CD8-positive, alpha-beta memory T cell (primary cell): ENCODE measurements at regions not wholly inside any gene's neighbourhood (a gene's known extent, or its start where the extent isn't known, plus 50 kb on each side); places are given as distances from the start of the nearest gene placed in this dataset.

Source experiments
- CTCF ChIA-PET: fragments of 350-600 bp; sonication (Branson Sonifier 250); formaldehyde crosslinking; loops from one replicate; lab custom pipeline; 2021; ENCODE audit warnings: antibody characterized with exemption; lab: Charles Lee
- POLR2A ChIA-PET: fragments of 350-600 bp; sonication (Branson Sonifier 250); formaldehyde crosslinking; loops from one replicate; lab custom pipeline; 2021; ENCODE audit warnings: antibody characterized with exemption; lab: Charles Lee
- DNase-seq, 5 donors: peaks; one replicate each; pipeline versions ENCODE4 v3.0.0 to v3.0.0-alpha.2; 2020 to 2022; ENCODE audit warnings: mixed read lengths in 1 of 5
- H3K27ac ChIP-seq: one replicate; pipeline ENCODE4 v1.7.0; 2013; ENCODE audit warnings: low read depth, mild to moderate bottlenecking, low read length, moderate library complexity
- H3K27me3 ChIP-seq: 2 replicates; pipeline ENCODE4 v1.7.0; 2013; ENCODE audit warnings: low read length, mild to moderate bottlenecking; ENCODE audit not compliant: insufficient read depth, poor library complexity, severe bottlenecking
- H3K36me3 ChIP-seq: 2 replicates; pipeline ENCODE4 v1.7.0; 2013; ENCODE audit warnings: mild to moderate bottlenecking, low read length, moderate library complexity; ENCODE audit not compliant: insufficient read depth
- H3K4me1 ChIP-seq: 2 replicates; pipeline ENCODE4 v1.7.0; 2013; ENCODE audit warnings: mild to moderate bottlenecking, low read length, moderate library complexity; ENCODE audit not compliant: insufficient read depth
- H3K4me3 ChIP-seq: 2 replicates; pipeline ENCODE4 v1.7.0; 2013; ENCODE audit warnings: mild to moderate bottlenecking, low read length
- H3K9me3 ChIP-seq: 2 replicates; pipeline ENCODE4 v1.7.0; 2013; ENCODE audit warnings: mild to moderate bottlenecking, low read length
- H3K27ac Mint-ChIP-seq, 8 donors: one replicate each; pipeline ENCODE4 v1.8.0; 2020 to 2021; ENCODE audit warnings: mixed read lengths in 8 of 8, mild to moderate bottlenecking in 6 of 8, inconsistent platforms in 3 of 8, moderate library complexity in 3 of 8
- H3K27me3 Mint-ChIP-seq, 2 donors: one replicate each; pipeline ENCODE4 v1.8.0; 2020 to 2021; ENCODE audit warnings: mixed read lengths in 2 of 2, mild to moderate bottlenecking in 1 of 2, moderate library complexity in 1 of 2
- H3K36me3 Mint-ChIP-seq, 3 donors: one replicate each; pipeline ENCODE4 v1.8.0; 2020 to 2021; ENCODE audit warnings: mixed read lengths in 3 of 3, inconsistent platforms in 1 of 3, mild to moderate bottlenecking in 1 of 3
- H3K4me1 Mint-ChIP-seq, 3 donors: one replicate each; pipeline ENCODE4 v1.8.0; 2020 to 2021; ENCODE audit warnings: mixed read lengths in 3 of 3, inconsistent platforms in 1 of 3, mild to moderate bottlenecking in 1 of 3
- H3K4me3 Mint-ChIP-seq, 7 donors: one replicate each; pipeline ENCODE4 v1.8.0; 2020 to 2021; ENCODE audit warnings: mixed read lengths in 7 of 7, mild to moderate bottlenecking in 6 of 7, moderate library complexity in 4 of 7, inconsistent platforms in 2 of 7
- H3K9me3 Mint-ChIP-seq, 5 donors: one replicate each; pipeline ENCODE4 v1.8.0; 2020 to 2022; ENCODE audit warnings: mixed read lengths in 5 of 5, mild to moderate bottlenecking in 3 of 5, moderate library complexity in 2 of 5, inconsistent platforms in 1 of 5

- no peaks in the 10 kb centered on the region for H3K27me3 ChIP-seq
- H3K4me3 ChIP-seq = no peak overlapping the region
- no peaks in the 10 kb centered on the region for H3K36me3 ChIP-seq
- ChIA-PET POLR2A (no interaction called here), CTCF (no interaction called here)
- Mint-ChIP-seq H3K27ac (no peak overlapping the region), H3K9me3 (no peaks in the 10 kb centered on the region), H3K4me3 (no peak overlapping the region), H3K4me1 (peaks cover 0 to 4% (median 2%) of the 10 kb centered on the region in 3 donors), H3K36me3 (no peaks in the 10 kb centered on the region), H3K27me3 (peaks cover 0 to 7% of the 10 kb centered on the region in 2 donors)
- H3K27ac ChIP-seq = no peak overlapping the region
- H3K9me3 ChIP-seq = no peaks in the 10 kb centered on the region
- H3K4me1 ChIP-seq = no peaks in the 10 kb centered on the region
- DNase-seq = no peak
Measured at GRCh38 chr18:46295416-46295815, 191.2 kb downstream of the HAUS1 start.

DNA sequence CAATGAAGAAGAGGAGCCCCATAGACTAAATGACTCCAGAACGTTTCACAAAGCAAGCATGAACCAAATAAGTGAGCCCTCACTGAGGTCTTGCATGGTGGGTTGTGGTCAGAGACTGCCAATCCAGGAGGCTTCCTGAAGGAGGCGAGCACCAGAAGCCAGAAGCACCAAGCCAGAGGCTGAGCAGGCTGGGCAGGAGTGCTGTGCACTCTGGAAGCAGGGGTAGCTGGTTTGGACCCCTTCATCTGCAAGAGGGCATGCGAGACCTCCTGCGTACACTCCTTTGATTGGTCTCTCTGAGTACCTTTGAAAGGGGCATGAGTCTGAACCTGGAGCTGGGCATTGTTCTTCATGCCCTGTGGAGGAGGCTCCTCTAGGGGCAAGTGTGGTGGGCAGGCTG lies 192.5 kb downstream of the HAUS1 start:
- Histone ChIP-seq H3K4me3 (no peak overlapping the region), H3K4me1 (no peaks in the 10 kb centered on the region), H3K9me3 (no peaks in the 10 kb centered on the region), H3K27me3 (no peaks in the 10 kb centered on the region), H3K27ac (no peak overlapping the region), H3K36me3 (no peaks in the 10 kb centered on the region)
- Mint-ChIP-seq H3K27me3 (peaks cover 4 to 5% of the 10 kb centered on the region in 2 donors), H3K4me3 (no peak overlapping the region), H3K4me1 (peaks cover 0 to 4% (median 0%) of the 10 kb centered on the region in 3 donors), H3K9me3 (no peaks in the 10 kb centered on the region), H3K36me3 (no peaks in the 10 kb centered on the region), H3K27ac (no peak overlapping the region)
- no peak for DNase-seq
- ChIA-PET CTCF (no interaction called here), POLR2A (no interaction called here)

- POLR2A ChIA-PET = no interaction called here
Measured at GRCh38 chr18:46297124-46297523, 192.9 kb downstream of the HAUS1 start.

DNA sequence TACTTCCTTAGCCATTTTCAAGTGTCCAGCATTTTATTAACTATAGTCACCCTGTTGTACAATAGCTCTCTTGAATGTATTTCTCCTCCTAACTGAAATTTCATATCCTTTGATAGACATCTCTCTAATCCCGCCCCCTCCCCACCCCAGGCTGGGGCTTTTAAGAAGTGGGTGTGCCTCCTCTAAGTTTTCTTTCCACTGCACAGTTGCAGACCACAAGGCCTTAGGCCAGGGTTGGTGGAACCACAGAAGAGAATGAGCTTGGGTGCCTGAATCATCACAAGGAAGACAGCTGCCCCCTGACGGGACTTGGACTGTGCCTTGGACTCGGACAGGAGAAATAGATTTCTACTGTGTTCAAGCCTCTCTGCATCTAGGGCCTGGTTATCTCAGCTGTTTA lies 193.4 kb downstream of the HAUS1 start:
- Histone ChIP-seq H3K4me3 (no peak overlapping the region), H3K36me3 (no peaks in the 10 kb centered on the region), H3K27ac (no peak overlapping the region), H3K9me3 (no peaks in the 10 kb centered on the region), H3K4me1 (no peaks in the 10 kb centered on the region), H3K27me3 (no peaks in the 10 kb centered on the region)
- Mint-ChIP-seq H3K9me3 (no peaks in the 10 kb centered on the region), H3K27me3 (peaks cover 6 to 7% of the 10 kb centered on the region in 2 donors), H3K36me3 (no peaks in the 10 kb centered on the region), H3K4me3 (no peak overlapping the region), H3K4me1 (peaks cover 3 to 7% (median 3%) of the 10 kb centered on the region in 3 donors), H3K27ac (no peak overlapping the region)
- DNase-seq = no peak
- ChIA-PET POLR2A (no interaction called here), CTCF (interaction anchor here (1.1 kb wide), 1 partner anchor 124 kb away, joined by 3 read pairs; a partner anchor contains a TSS)

More at GRCh38 chr18:46297124-46297523, 192.9 kb downstream of the HAUS1 start:
- DNase-seq = no peak
- Histone ChIP-seq H3K27me3 (no peaks in the 10 kb centered on the region), H3K4me3 (no peak overlapping the region), H3K36me3 (no peaks in the 10 kb centered on the region), H3K9me3 (no peaks in the 10 kb centered on the region), H3K27ac (no peak overlapping the region), H3K4me1 (no peaks in the 10 kb centered on the region)
- Mint-ChIP-seq H3K27ac (no peak overlapping the region), H3K4me1 (peaks cover 0 to 4% (median 0%) of the 10 kb centered on the region in 3 donors), H3K4me3 (no peak overlapping the region), H3K27me3 (peaks cover 4 to 5% of the 10 kb centered on the region in 2 donors), H3K9me3 (no peaks in the 10 kb centered on the region), H3K36me3 (no peaks in the 10 kb centered on the region)
- CTCF ChIA-PET = no interaction called here

GRCh38 chr18:46298511-46298910 lies 194.3 kb downstream of the HAUS1 start:
- CTCF ChIA-PET = interaction anchor here (1.1 kb wide), 1 partner anchor 125 kb away, joined by 3 read pairs; a partner anchor contains a TSS
- Histone ChIP-seq H3K9me3 (no peaks in the 10 kb centered on the region), H3K27ac (no peak overlapping the region), H3K36me3 (no peaks in the 10 kb centered on the region), H3K4me3 (no peak overlapping the region), H3K27me3 (no peaks in the 10 kb centered on the region), H3K4me1 (no peaks in the 10 kb centered on the region)
- peaks cover 10 to 13% of the 10 kb centered on the region in 2 donors for H3K27me3 Mint-ChIP-seq
- no peak overlapping the region for H3K27ac Mint-ChIP-seq
- H3K36me3 Mint-ChIP-seq = peaks cover 0 to 3% (median 0%) of the 10 kb centered on the region in 3 donors
- no peak for DNase-seq
- no peaks in the 10 kb centered on the region for H3K9me3 Mint-ChIP-seq
- no peak overlapping the region for H3K4me3 Mint-ChIP-seq
- H3K4me1 Mint-ChIP-seq = peaks cover 6 to 9% (median 7%) of the 10 kb centered on the region in 3 donors
- POLR2A ChIA-PET = no interaction called here

DNA sequence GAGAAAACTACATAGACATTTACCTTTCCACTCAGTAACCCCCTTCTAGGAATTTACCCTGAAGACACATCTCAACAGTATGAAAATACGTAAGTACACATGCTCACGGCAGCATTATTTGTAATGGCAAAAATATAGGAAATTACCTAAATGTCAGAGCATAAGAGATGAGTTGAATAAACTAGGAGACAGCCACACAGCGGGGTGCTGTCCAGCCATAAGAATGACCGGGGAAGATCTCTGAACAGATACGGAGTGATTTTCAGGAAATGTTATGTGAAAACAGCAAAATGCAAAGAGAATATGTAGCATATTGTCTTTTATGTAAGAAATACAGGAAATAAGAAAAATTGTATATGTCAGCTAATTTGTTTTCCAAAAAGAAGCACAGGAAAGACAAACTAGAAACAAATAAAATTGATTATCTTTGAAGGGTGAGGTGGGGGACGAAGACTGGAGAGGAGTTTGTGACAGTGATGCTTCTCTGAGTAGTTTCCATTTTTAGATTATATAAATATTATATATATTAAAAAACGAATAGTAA lies 195.4 kb downstream of the HAUS1 start:
- ChIA-PET CTCF (no interaction called here), POLR2A (no interaction called here)
- H3K4me3 ChIP-seq = no peak overlapping the region
- peaks cover 10 to 13% of the 10 kb centered on the region in 2 donors for H3K27me3 Mint-ChIP-seq
- DNase-seq = no peak
- H3K27me3 ChIP-seq = no peaks in the 10 kb centered on the region
- H3K4me1 ChIP-seq = no peaks in the 10 kb centered on the region
- H3K27ac Mint-ChIP-seq = no peak overlapping the region
- peaks cover 0 to 4% (median 0%) of the 10 kb centered on the region in 3 donors for H3K36me3 Mint-ChIP-seq
- H3K9me3 ChIP-seq = no peaks in the 10 kb centered on the region
- H3K4me1 Mint-ChIP-seq = peaks cover 6 to 9% (median 7%) of the 10 kb centered on the region in 3 donors
- no peak overlapping the region for H3K4me3 Mint-ChIP-seq
- H3K27ac ChIP-seq = no peak overlapping the region
- H3K36me3 ChIP-seq = no peaks in the 10 kb centered on the region
- no peaks in the 10 kb centered on the region for H3K9me3 Mint-ChIP-seq

DNA sequence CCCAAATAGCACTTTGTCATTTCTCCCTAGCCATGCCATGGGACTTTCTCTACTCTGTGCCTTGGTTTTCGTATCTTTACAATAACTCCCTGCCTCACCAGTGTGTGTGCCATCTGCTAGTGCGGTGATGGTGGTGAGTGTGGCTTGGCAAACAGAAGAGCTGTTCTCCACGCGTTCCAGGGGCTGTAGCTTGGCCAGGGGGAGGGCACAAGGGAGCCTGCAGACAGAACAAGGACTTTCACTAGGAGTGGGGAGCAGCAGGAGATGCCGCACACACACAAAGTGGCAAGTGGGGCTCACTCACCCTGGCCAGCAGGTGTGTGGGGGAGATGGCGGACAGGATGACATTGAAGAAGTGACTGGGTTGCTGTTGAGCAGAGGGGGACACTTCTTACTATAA lies 196.9 kb downstream of the HAUS1 start:
- no peaks in the 10 kb centered on the region for H3K9me3 ChIP-seq
- Mint-ChIP-seq H3K4me3 (no peak overlapping the region), H3K36me3 (peaks cover 0 to 4% (median 0%) of the 10 kb centered on the region in 3 donors), H3K27ac (no peak overlapping the region), H3K4me1 (peaks cover 5 to 7% (median 6%) of the 10 kb centered on the region in 3 donors), H3K27me3 (peaks cover 10 to 13% of the 10 kb centered on the region in 2 donors), H3K9me3 (peaks cover 0 to 2% (median 0%) of the 10 kb centered on the region in 5 donors)
- H3K4me1 ChIP-seq = no peaks in the 10 kb centered on the region
- H3K4me3 ChIP-seq = no peak overlapping the region
- ChIA-PET CTCF (no interaction called here), POLR2A (no interaction called here)
- H3K36me3 ChIP-seq = no peaks in the 10 kb centered on the region
- H3K27me3 ChIP-seq = no peaks in the 10 kb centered on the region
- DNase-seq = no peak
- H3K27ac ChIP-seq = no peak overlapping the region

DNA sequence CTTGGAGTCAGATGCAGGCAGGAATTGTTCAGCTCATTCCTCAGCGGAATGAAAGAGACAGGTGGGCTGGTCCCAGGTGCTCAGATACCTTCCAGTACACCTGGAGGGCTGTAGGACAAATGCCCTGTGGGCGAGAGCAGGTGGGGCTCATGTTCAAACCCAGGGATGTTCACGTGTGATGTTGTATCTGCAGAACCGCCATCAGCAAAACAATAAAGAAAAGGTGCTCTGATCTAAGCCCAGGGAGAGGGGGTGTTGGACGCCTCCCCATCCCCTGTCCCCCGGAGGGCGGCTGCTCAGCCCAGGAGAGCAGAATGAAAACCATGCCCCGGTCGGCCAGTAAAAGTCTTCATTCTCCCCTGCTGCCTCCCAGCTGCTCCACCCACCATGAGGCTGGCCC lies 197.4 kb downstream of the HAUS1 start:
- Mint-ChIP-seq H3K9me3 (peaks cover 0 to 6% (median 3%) of the 10 kb centered on the region in 5 donors), H3K4me1 (peaks cover 5 to 7% (median 6%) of the 10 kb centered on the region in 3 donors), H3K4me3 (no peak overlapping the region), H3K27ac (peak overlapping the region in 1 of 8 donors; percentile 75), H3K36me3 (peaks cover 0 to 7% (median 3%) of the 10 kb centered on the region in 3 donors), H3K27me3 (peaks cover 10 to 13% of the 10 kb centered on the region in 2 donors)
- Histone ChIP-seq H3K27me3 (no peaks in the 10 kb centered on the region), H3K36me3 (no peaks in the 10 kb centered on the region), H3K9me3 (no peaks in the 10 kb centered on the region), H3K4me1 (no peaks in the 10 kb centered on the region), H3K27ac (no peak overlapping the region), H3K4me3 (no peak overlapping the region)
- no peak for DNase-seq
- ChIA-PET CTCF (no interaction called here), POLR2A (no interaction called here)
